Activated T-helper 2 cell treated with anti-CD3 and anti-CD28 coated beads, Interferon-gamma antibody, Interleukin-2, Interleukin-4, amounts not matched to agents 10 μg/mL and 5 μg/mL and 100 μg/mL, durations not matched to agents 14 hours and 24 hours and 36 hours (primary cell): ENCODE measurements at regions not wholly inside any gene's neighbourhood (a gene's known extent, or its start where the extent isn't known, plus 50 kb on each side); places are given as distances from the start of the nearest gene placed in this dataset.
"Not testable (repeated sequence)": the region's sequence is repeated elsewhere in the genome, so short reads cannot be mapped to it uniquely, and the experiment has no call there.

Experiments
- DNase-seq: peaks from one replicate; pipeline ENCODE4 v3.0.0; 2021; ENCODE audit warnings: low spot score
- H3K27ac Mint-ChIP-seq: one replicate; pipeline ENCODE4 v1.8.0; 2021; ENCODE audit warnings: mixed read lengths
- H3K27me3 Mint-ChIP-seq: one replicate; pipeline ENCODE4 v1.8.0; 2021; ENCODE audit warnings: low read depth, mixed read lengths
- H3K36me3 Mint-ChIP-seq: one replicate; pipeline ENCODE4 v1.8.0; 2021; ENCODE audit warnings: low read depth, mixed read lengths
- H3K4me1 Mint-ChIP-seq: one replicate; pipeline ENCODE4 v1.8.0; 2021; ENCODE audit warnings: low read depth, mixed read lengths
- H3K4me3 Mint-ChIP-seq: one replicate; pipeline ENCODE4 v1.8.0; 2021; ENCODE audit warnings: low read depth, mild to moderate bottlenecking, moderate library complexity, mixed read lengths
- H3K9me3 Mint-ChIP-seq: one replicate; pipeline ENCODE4 v1.8.0; 2021; ENCODE audit warnings: mixed read lengths
- intact Hi-C: fragments of 100-400 bp; cut with micrococcal nuclease; formaldehyde crosslinking; loops from one replicate; pipeline ENCODE4 v1.15.1; 2023

DNA sequence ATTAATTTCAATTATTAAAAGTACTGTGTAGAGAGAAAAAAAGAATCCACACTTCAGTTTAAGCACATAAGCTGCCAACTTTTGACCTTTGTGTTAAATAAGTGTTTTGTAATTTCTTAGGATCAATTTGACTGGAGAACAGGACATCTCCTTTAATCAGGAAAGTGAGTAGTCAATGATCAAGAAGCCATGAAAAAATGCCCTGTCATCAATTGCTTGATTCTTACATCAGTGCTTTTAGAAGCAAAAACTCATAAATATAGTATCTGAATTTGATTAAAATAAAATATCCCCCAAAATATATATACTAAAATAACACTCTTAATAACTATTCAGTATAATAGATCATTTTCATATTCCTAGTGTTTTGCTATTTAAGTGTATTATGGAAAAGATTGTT, 409.0 kb downstream of the TAFA4 start:
- no peaks in the 10 kb centered on the region for H3K9me3 Mint-ChIP-seq
- intact Hi-C loops = no loop called here
- H3K27ac Mint-ChIP-seq = no peak overlapping the region
- no peaks in the 10 kb centered on the region for H3K4me1 Mint-ChIP-seq
- no peak for DNase-seq
- no peaks in the 10 kb centered on the region for H3K36me3 Mint-ChIP-seq
- no peak overlapping the region for H3K4me3 Mint-ChIP-seq
- no peaks in the 10 kb centered on the region for H3K27me3 Mint-ChIP-seq

DNA sequence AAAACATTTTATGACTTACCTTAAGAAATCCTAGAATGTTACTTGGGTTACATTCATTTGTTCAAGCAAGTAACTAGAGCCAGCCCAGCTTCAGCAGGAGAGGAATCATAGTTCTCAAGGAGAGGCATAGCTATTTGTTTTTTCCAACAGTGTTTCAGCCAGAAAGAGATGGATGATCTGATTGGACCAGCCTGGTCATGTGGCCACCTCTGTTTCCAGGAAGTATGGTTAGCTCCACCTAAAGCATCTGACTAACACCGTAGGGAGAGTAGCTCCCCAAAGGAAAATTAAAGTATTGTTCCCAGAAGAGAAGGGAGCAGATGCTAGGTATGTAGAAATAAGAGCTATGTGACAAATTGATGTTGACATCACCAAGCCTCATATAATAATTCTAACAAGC, 417.1 kb downstream of the TAFA4 start:
- Mint-ChIP-seq H3K36me3 (no peaks in the 10 kb centered on the region), H3K4me1 (no peaks in the 10 kb centered on the region), H3K4me3 (no peak overlapping the region), H3K9me3 (no peaks in the 10 kb centered on the region), H3K27me3 (no peaks in the 10 kb centered on the region), H3K27ac (no peak overlapping the region)
- no peak for DNase-seq
- intact Hi-C loops = no loop called here

DNA sequence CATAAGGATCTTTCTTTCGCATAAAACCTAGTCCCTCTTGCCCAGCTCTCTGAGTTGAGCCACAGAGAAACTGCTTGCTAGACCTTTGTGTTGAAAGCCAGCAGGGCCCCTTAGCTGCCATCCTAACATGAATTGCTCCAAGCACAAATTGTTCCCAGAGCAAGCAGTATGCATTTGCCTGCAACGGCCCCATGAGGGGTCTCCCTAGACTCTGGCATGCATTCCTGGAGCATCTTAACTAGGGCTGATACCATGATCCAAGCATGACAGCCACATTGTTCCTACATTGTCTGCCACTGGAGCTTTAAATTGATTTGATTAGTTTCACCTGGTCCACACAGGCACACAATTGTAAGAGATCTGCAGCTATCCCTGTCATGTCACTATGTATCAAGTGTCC, 428.1 kb downstream of the TAFA4 start:
- no peak for DNase-seq
- no peaks in the 10 kb centered on the region for H3K4me1 Mint-ChIP-seq
- intact Hi-C loops = no loop called here
- H3K36me3 Mint-ChIP-seq = no peaks in the 10 kb centered on the region
- no peak overlapping the region for H3K4me3 Mint-ChIP-seq
- H3K27ac Mint-ChIP-seq = no peak overlapping the region
- H3K9me3 Mint-ChIP-seq = peaks cover 5% of the 10 kb centered on the region
- no peaks in the 10 kb centered on the region for H3K27me3 Mint-ChIP-seq

DNA sequence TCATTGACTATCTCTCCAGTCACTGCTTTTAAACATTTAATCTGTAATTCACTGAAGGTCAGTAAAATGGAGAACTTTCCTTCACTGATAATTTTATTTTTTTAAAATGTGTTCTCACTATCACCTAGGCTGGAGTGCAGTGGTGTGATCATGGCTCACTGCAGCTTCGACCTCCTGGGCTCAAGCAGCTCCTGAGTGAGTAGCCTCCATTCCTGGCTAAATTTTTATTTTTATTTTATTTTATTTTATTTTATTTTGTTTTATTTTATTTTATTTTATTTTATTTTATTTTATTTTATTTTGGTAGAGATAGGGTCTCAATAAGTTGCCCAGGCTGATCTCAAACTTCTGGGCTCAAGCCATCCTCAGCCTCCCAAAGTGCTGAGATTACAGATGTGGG, 446.5 kb downstream of the TAFA4 start:
- H3K4me1 Mint-ChIP-seq, intact Hi-C loops, H3K4me3 Mint-ChIP-seq, H3K27ac Mint-ChIP-seq, DNase-seq, H3K9me3 Mint-ChIP-seq, H3K36me3 Mint-ChIP-seq, H3K27me3 Mint-ChIP-seq: not testable (repeated sequence)

DNA sequence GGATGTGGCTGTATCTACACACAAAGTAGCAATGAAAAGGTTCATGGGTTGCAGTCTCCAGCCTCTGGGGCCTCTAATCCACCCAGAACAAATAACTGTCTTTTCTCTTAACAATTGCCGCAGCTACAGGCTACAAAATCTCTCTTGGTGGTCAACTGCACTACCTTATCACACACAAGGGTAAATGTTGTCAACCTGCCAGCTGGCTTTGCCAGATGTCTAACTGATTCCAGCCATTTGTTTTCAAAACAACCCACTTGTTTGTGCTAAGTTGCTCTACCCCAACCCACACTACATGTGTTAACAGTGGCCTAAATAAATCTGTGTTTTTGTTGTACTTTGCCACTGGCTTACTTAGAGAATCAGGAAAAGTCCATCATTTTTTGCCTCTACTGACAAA, 447.3 kb downstream of the TAFA4 start:
- DNase-seq = no peak
- H3K27ac Mint-ChIP-seq = no peak overlapping the region
- no peaks in the 10 kb centered on the region for H3K36me3 Mint-ChIP-seq
- H3K4me1 Mint-ChIP-seq = no peaks in the 10 kb centered on the region
- no peaks in the 10 kb centered on the region for H3K9me3 Mint-ChIP-seq
- intact Hi-C loops = no loop called here
- H3K4me3 Mint-ChIP-seq = no peak overlapping the region
- H3K27me3 Mint-ChIP-seq = no peaks in the 10 kb centered on the region

DNA sequence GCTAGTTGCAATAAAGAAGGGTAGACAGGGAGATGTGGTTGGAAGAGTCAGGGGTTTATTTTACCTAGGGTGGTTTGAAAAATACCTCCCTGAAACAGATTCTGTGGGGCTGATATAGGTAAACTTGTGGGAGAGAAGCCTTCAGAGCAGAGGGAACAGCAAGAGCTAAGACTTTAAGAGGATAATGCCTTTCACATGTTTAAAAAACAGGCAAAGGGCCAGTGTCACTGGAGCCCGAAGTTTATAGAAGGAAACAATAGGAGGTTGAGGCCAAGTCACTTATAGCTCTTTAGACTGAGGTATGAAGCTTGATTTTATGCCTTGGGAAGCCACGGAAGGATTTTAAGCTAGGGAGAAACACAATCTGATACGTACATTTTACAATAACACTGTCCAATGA, 448.7 kb downstream of the TAFA4 start:
- Mint-ChIP-seq H3K9me3 (no peaks in the 10 kb centered on the region), H3K27ac (no peak overlapping the region), H3K36me3 (no peaks in the 10 kb centered on the region), H3K4me1 (no peaks in the 10 kb centered on the region), H3K27me3 (no peaks in the 10 kb centered on the region), H3K4me3 (no peak overlapping the region)
- intact Hi-C loops = no loop called here
- no peak for DNase-seq

DNA sequence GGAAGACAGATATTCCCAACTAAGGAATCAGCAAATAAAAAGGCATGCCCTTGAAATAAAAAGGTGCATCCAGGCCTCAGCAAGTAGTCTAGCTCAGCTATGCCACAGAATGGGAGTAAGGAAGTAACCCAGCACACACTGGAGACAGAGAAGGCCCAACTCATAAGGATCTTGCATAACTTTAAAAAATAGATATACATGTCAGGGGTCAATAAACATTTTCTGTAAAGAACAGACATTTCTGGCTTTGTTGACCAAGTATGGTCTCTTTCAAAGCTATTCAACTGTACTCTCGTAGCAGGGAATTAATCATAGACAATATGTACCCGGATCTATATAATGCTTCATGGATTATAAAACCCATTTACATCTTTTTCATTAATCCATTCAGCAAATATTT, 449.3 kb downstream of the TAFA4 start:
- H3K4me3 Mint-ChIP-seq = no peak overlapping the region

DNA sequence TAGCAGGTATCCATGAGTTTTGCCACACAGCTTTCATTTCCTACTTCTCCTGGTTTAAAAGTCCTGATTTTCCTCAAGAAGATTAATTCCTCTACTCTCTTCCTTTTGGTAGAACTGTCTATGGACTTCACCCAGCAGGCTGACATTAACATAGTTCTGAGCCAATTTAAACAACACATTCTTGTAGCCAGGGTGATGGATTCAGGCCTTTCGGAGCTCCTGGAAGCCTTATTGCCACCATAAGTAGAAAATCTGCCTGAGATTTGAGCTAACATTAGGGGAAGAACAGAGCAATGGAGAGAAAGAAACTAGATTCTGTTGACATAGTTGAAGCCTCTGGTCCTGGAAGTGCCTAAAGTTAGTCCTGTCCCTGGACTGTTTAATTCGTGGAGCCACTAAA, 449.8 kb downstream of the TAFA4 start:
- Mint-ChIP-seq H3K27me3 (no peaks in the 10 kb centered on the region), H3K36me3 (no peaks in the 10 kb centered on the region), H3K4me3 (no peak overlapping the region), H3K9me3 (no peaks in the 10 kb centered on the region), H3K4me1 (no peaks in the 10 kb centered on the region), H3K27ac (no peak overlapping the region)
- DNase-seq = no peak
- intact Hi-C loops = no loop called here

More for the DNA sequence above, 449.3 kb downstream of the TAFA4 start:
- no peak for DNase-seq
- Mint-ChIP-seq H3K4me1 (no peaks in the 10 kb centered on the region), H3K36me3 (no peaks in the 10 kb centered on the region), H3K27me3 (no peaks in the 10 kb centered on the region), H3K27ac (no peak overlapping the region), H3K9me3 (no peaks in the 10 kb centered on the region)
- intact Hi-C loops = no loop called here

DNA sequence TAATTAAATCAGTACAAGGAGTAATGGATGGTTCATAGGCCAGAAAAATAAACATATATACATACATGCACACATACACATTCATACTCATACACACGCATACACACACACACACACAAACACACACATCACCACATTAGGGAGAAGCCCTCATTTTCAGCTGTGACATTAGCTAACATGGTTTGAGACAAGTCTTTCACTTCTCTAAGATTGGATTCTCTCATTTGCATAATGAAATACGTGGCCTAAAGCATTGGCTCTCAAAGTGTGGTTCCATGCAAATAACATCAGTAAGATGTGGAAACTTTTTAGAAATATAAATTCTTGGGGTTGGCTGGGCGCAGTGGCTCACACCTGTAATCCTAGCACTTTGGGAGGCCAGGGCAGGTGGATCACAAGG, 452.6 kb downstream of the TAFA4 start:
- Mint-ChIP-seq H3K27me3 (no peaks in the 10 kb centered on the region), H3K4me1 (no peaks in the 10 kb centered on the region), H3K9me3 (no peaks in the 10 kb centered on the region), H3K4me3 (no peak overlapping the region), H3K27ac (no peak overlapping the region), H3K36me3 (no peaks in the 10 kb centered on the region)
- no peak for DNase-seq
- intact Hi-C loops = no loop called here

DNA sequence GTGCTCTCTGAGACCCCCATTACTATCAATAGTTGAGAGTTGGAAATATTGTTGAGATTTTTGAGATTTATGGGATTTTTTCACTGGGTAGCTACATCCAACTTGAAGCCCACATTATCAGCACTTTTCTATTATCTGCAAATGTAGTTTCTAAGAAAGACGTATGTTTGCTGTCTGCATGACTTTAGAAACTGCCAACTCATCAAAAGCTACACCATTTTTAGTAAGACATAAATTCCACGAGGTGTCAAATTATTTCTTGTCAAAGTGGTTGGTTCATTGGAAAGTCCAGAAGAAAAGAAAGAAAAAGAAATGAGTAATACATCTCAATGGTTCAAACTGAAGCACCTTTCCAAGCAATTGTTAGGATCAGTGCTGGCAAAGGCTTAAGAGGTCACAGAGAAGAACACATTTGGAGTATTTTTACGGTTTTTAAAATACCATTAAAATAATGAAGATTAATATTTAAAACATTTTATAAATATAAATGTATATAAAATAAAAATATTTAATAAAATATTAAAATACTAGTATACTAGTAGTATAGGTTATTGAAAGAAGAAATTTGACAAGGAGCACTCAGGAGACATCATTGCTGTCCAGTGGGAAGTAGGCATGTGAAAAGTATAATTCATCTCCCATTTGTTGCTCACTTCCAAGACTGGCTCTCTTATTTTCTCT, 463.5 kb downstream of the TAFA4 start:
- H3K27me3 Mint-ChIP-seq = no peaks in the 10 kb centered on the region
- no peaks in the 10 kb centered on the region for H3K4me1 Mint-ChIP-seq
- H3K36me3 Mint-ChIP-seq = no peaks in the 10 kb centered on the region
- intact Hi-C loops = no loop called here
- H3K27ac Mint-ChIP-seq = no peak overlapping the region
- DNase-seq = no peak
- H3K4me3 Mint-ChIP-seq = no peak overlapping the region
- peaks cover 5% of the 10 kb centered on the region for H3K9me3 Mint-ChIP-seq

DNA sequence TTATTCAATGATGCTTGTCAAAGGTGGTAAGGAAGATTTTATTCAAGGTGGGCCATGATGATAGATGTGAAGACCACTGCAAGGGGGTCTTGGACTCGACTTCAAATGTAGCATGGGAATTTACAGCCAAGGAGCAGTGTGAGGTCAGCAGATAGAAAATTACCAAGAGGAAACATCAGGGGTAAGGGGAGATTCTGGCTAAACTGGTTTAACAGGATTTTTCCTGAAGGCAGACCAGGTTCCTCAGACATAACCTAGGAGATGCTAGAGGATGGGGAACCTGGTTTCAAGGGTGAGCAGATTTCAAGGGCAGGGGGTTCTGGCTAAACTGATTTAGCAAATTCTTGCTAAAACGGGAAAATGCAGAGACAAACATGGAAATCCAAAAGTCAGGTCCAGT, 464.9 kb downstream of the TAFA4 start:
- no peak for DNase-seq
- peaks cover 5% of the 10 kb centered on the region for H3K9me3 Mint-ChIP-seq
- no peaks in the 10 kb centered on the region for H3K4me1 Mint-ChIP-seq
- no peaks in the 10 kb centered on the region for H3K36me3 Mint-ChIP-seq
- intact Hi-C loops = no loop called here
- no peak overlapping the region for H3K4me3 Mint-ChIP-seq
- no peaks in the 10 kb centered on the region for H3K27me3 Mint-ChIP-seq
- no peak overlapping the region for H3K27ac Mint-ChIP-seq

DNA sequence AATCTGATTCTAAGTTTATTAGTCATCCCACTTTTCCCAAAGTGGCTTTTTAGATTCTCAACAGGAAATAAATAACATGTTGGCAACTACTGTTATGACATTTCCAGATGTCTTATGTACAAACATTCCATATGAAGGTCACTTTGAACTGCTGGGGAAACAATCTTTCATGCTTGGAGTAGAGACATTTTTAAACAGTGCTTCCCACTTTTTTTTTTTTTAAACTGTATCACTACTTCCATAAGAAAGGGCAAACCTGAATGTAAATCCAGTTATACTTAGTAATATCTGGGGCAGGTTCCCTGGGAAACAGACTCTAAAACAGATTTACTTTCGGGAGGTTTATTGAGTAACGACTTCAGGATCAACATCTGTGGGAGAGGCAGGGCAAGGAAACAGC, 473.8 kb downstream of the TAFA4 start:
- no peaks in the 10 kb centered on the region for H3K27me3 Mint-ChIP-seq

DNA sequence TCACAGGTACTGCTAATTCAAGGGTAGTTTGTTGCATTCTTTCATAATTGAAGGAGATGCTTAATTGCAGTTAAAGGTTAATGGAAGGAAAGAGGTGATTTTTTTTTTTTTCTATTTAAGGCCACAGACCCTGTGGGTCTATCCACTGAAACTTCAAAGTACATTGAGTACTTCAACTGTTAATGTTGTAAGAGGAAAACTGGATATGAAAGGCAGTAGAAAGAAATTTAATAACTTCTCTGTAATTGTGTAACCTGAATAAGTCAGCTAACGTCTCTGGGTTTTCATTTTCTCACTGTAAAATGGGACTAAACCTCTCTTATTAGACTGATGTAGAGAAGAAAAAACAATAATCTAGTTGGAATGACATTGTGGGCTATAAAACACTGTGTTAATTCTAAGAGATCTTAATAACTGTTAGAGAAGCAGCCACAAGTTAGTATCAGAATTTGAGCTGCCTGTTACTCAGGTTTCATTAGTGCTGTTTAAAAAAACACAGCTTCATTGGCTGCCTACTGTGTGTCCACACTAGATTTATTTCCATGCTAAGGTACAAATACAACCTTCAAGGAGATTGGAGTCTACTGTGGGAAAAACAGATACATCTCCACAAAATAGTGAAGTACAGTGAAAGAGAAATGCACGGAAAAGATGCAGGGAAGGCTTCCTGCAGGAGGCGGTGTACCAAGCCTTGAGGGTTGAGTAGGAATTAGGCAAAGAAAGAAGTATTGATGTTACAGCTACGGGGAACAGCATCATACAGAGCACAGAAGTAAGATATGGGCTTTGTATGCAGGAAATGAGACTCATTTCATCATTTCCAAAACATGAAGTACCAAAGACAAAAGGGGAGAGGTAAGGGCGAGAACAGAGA, 483.6 kb downstream of the TAFA4 start:
- Mint-ChIP-seq H3K4me3 (no peak overlapping the region), H3K4me1 (no peaks in the 10 kb centered on the region), H3K36me3 (no peaks in the 10 kb centered on the region), H3K9me3 (no peaks in the 10 kb centered on the region), H3K27ac (no peak overlapping the region), H3K27me3 (no peaks in the 10 kb centered on the region)
- intact Hi-C loops = no loop called here
- DNase-seq = no peak

More for the DNA sequence above, 473.8 kb downstream of the TAFA4 start:
- intact Hi-C loops = no loop called here
- Mint-ChIP-seq H3K27ac (no peak overlapping the region), H3K4me1 (no peaks in the 10 kb centered on the region), H3K36me3 (no peaks in the 10 kb centered on the region), H3K9me3 (peaks cover 6% of the 10 kb centered on the region), H3K4me3 (no peak overlapping the region)
- DNase-seq = no peak
